GM19193 (cell line): ENCODE measurements at regions not wholly inside any gene's neighbourhood (a gene's known extent, or its start where the extent isn't known, plus 50 kb on each side); places are given as distances from the start of the nearest gene placed in this dataset.

Experiments used
- POLR2A ChIP-seq: IDR thresholded peaks from 4 replicates; pipeline ENCODE4 v1.6.1; 2011; ENCODE audit not compliant: insufficient read depth, insufficient read length; ENCODE audit errors: extremely low read depth

- no peak for TF ChIP-seq POLR2A
Observed at GRCh38 chr14:58740379-58740935, 102.7 kb downstream of the DACT1 start.

GRCh38 chr14:58744801-58745394 is 107.1 kb downstream of the DACT1 start:
- no peak for TF ChIP-seq POLR2A

GRCh38 chr14:58746261-58746660 is 108.5 kb downstream of the DACT1 start:
- TF ChIP-seq POLR2A = no peak

- no peak for TF ChIP-seq POLR2A
Observed at GRCh38 chr14:58746701-58747100, 108.9 kb downstream of the DACT1 start.

GRCh38 chr14:58747181-58747580 is 109.4 kb downstream of the DACT1 start:
- no peak for TF ChIP-seq POLR2A

- no peak for TF ChIP-seq POLR2A
Observed at GRCh38 chr14:58749066-58749669, 111.4 kb downstream of the DACT1 start.

- TF ChIP-seq POLR2A = no peak
Observed at GRCh38 chr14:58750321-58751269, 112.8 kb downstream of the DACT1 start.

- TF ChIP-seq POLR2A = no peak
Observed at GRCh38 chr14:58751788-58752187, 114.0 kb downstream of the DACT1 start.

GRCh38 chr14:58752289-58752688 is 114.5 kb downstream of the DACT1 start:
- no peak for TF ChIP-seq POLR2A

- TF ChIP-seq POLR2A = no peak
Observed at GRCh38 chr14:58752771-58753201, 115.0 kb downstream of the DACT1 start.

GRCh38 chr14:58755031-58755925 is 117.5 kb downstream of the DACT1 start:
- no peak for TF ChIP-seq POLR2A

GRCh38 chr14:58760121-58760520 is 122.4 kb downstream of the DACT1 start:
- TF ChIP-seq POLR2A = no peak

GRCh38 chr14:58762629-58763028 is 124.9 kb downstream of the DACT1 start:
- no peak for TF ChIP-seq POLR2A

- no peak for TF ChIP-seq POLR2A
Observed at GRCh38 chr14:58763210-58763609, 125.4 kb downstream of the DACT1 start.
